GM12878 (cell line): ENCODE measurements at regions not wholly inside any gene's neighbourhood (a gene's known extent, or its start where the extent isn't known, plus 50 kb on each side); places are given as distances from the start of the nearest gene placed in this dataset.

ENCODE experiments used
- ATAC-seq: fragments of 200-7000 bp; cut with Tn5 transposase; 3 replicates; pipeline ENCODE4 v1.9.1; 2020; ENCODE audit warnings: mild to moderate bottlenecking, moderate library complexity
- BruUV-seq: library from RNA; stranded (reverse); fragments of 400-500 nt; replicated peaks from 2 replicates; lab custom pipeline; 2021; lab: Mats Ljungman, UMichigan
- CTCF ChIA-PET: fragments of 300-600 bp; sonication (Branson Sonifier 250); formaldehyde crosslinking; extraction: SDS; loops from one replicate; lab custom pipeline; 2021; ENCODE audit warnings: inconsistent platforms; lab: Yijun Ruan, JAX
- POLR2A ChIA-PET: fragments of 350-600 bp; formaldehyde crosslinking; extraction: SDS; loops from one replicate; lab custom pipeline; 2021; ENCODE audit warnings: inconsistent platforms; lab: Charles Lee
- RAD21 ChIA-PET: fragments of 300-600 bp; sonication (Branson Sonifier 250); formaldehyde crosslinking; loops from one replicate; lab custom pipeline; 2023; ENCODE audit warnings: antibody characterized with exemption; ENCODE audit not compliant: unreplicated experiment; lab: Charles Lee
- SMC1A ChIA-PET: fragments of 300-600 bp; sonication (Branson Sonifier 250); formaldehyde crosslinking; loops from one replicate; lab custom pipeline; 2023; ENCODE audit not compliant: unreplicated experiment, uncharacterized antibody; lab: Charles Lee
- DNase-seq: peaks from one replicate; pipeline ENCODE4 v3.0.0-alpha.2; 2011; ENCODE audit warnings: low read depth, low spot score
- FAIRE-seq: peaks from 3 replicates; lab custom pipeline; 2011; peaks lifted over from hg19 to GRCh38; lab: Jason Lieb, UNC
- H2AFZ ChIP-seq: 2 replicates; pipeline ENCODE4 v1.6.0; 2011; ENCODE audit warnings: low read depth, low read length, control low read depth; ENCODE audit not compliant: control insufficient read depth
- H3K27ac ChIP-seq: 2 replicates; pipeline ENCODE4 v1.5.1; 2011; ENCODE audit warnings: control low read depth; ENCODE audit not compliant: control insufficient read depth, insufficient read depth
- H3K27me3 ChIP-seq, 2 experiments: replicated peaks in 1 of 2; 2 replicates each; pipeline versions ENCODE4 v1.6.0 to v1.6.1; 2011; ENCODE audit warnings: low read length in 1 of 2; ENCODE audit not compliant: control insufficient read depth in 2 of 2, insufficient read depth in 2 of 2
- H3K36me3 ChIP-seq, 2 experiments: 2 replicates each; pipeline ENCODE4 v1.5.1; 2011; ENCODE audit warnings: low read length in 1 of 2; ENCODE audit not compliant: control insufficient read depth in 2 of 2, insufficient read depth in 2 of 2
- H3K4me1 ChIP-seq: 2 replicates; pipeline ENCODE4 v1.6.1; 2011; ENCODE audit warnings: mild to moderate bottlenecking, low read length, moderate library complexity, mixed read lengths; ENCODE audit not compliant: control insufficient read depth, insufficient read depth
- H3K4me2 ChIP-seq: 2 replicates; pipeline ENCODE4 v1.6.0; 2011; ENCODE audit warnings: control low read depth; ENCODE audit not compliant: control insufficient read depth, insufficient read depth
- H3K4me3 ChIP-seq: fragments of 200-600 bp; sonication (generic); 2 replicates; pipeline ENCODE4 v1.5.1; 2016
- H3K79me2 ChIP-seq: 2 replicates; pipeline ENCODE4 v1.6.0; 2011; ENCODE audit warnings: low read length; ENCODE audit not compliant: control insufficient read depth, insufficient read depth
- H3K9ac ChIP-seq: 2 replicates; pipeline ENCODE4 v1.8.0; 2011; ENCODE audit warnings: low read length, control low read depth, mixed read lengths; ENCODE audit not compliant: control insufficient read depth, insufficient read depth
- H3K9me3 ChIP-seq: replicated peaks from 3 replicates; pipeline ENCODE4 v1.5.1; 2011; ENCODE audit warnings: mild to moderate bottlenecking, low read length; ENCODE audit not compliant: control insufficient read depth, insufficient read depth
- H4K20me1 ChIP-seq: 2 replicates; pipeline ENCODE4 v1.6.0; 2011; ENCODE audit not compliant: control insufficient read depth, insufficient read depth
- FOXM1 ChIP-seq: IDR thresholded peaks from 2 replicates; pipeline ENCODE4 v1.6.1; 2012; ENCODE audit warnings: low read depth, mild to moderate bottlenecking, inconsistent platforms, low read length, moderate library complexity
- IRF4 ChIP-seq: IDR thresholded peaks from 2 replicates; pipeline ENCODE4 v1.6.1; 2011; ENCODE audit warnings: low read depth, low read length
- RAD21 ChIP-seq: IDR thresholded peaks from 2 replicates; pipeline ENCODE4 v1.6.1; 2011; ENCODE audit warnings: mild to moderate bottlenecking, low read depth, low read length, moderate library complexity; ENCODE audit not compliant: insufficient read depth
- SMARCA5 ChIP-seq: fragments of 450-650 bp; IDR thresholded peaks from 2 replicates; pipeline ENCODE4 v1.6.1; 2017; ENCODE audit warnings: mild to moderate bottlenecking
- SMC3 ChIP-seq: IDR thresholded peaks from 2 replicates; pipeline ENCODE4 v1.6.1; 2011; ENCODE audit warnings: low read length, improper control_type of control experiment, borderline replicate concordance
- SPI1 ChIP-seq: IDR thresholded peaks from 2 replicates; pipeline ENCODE4 v1.6.1; 2011; ENCODE audit warnings: low read depth, mild to moderate bottlenecking, low read length, moderate library complexity, borderline replicate concordance; ENCODE audit not compliant: insufficient read depth
- TCF12 ChIP-seq: IDR thresholded peaks from 2 replicates; pipeline ENCODE4 v1.6.1; 2011; ENCODE audit warnings: low read depth, mild to moderate bottlenecking, low read length
- YY1 ChIP-seq: IDR thresholded peaks from 2 replicates; pipeline ENCODE4 v1.6.1; 2011; ENCODE audit warnings: low read depth, mild to moderate bottlenecking, low read length
- ZNF207 ChIP-seq: fragments of 450-650 bp; IDR thresholded peaks from 2 replicates; pipeline ENCODE4 v1.6.1; 2014; ENCODE audit warnings: antibody characterized with exemption, mild to moderate bottlenecking, borderline replicate concordance
- ZNF384 ChIP-seq: IDR thresholded peaks from 2 replicates; pipeline ENCODE4 v1.6.1; 2012; ENCODE audit warnings: low read depth, mild to moderate bottlenecking, low read length, improper control_type of control experiment, borderline replicate concordance
- WGBS: methylation state at CpG from one replicate; pipeline ENCODE4 v1.1.6; 2016; ENCODE audit warnings: low lambda C conversion rate; ENCODE audit not compliant: insufficient replicate concordance, insufficient coverage; ENCODE audit errors: missing lambda C conversion rate; 5-methylcytosine and 5-hydroxymethylcytosine counted together
- in situ Hi-C: fragments of 300-500 bp; cut with MboI; formaldehyde crosslinking; loops from 9 replicates; pipeline ENCODE4 v1.14.3; 2018; ENCODE audit warnings: mixed read lengths
- intact Hi-C: fragments of 100-400 bp; cut with micrococcal nuclease; formaldehyde crosslinking; loops from one replicate; pipeline ENCODE4 v1.14.2; 2022; ENCODE audit not compliant: unreplicated experiment
- TF ChIP-seq, protein P1 (sequence below), 3 experiments: IDR thresholded peaks in 2 of 3; conservative IDR thresholded peaks in 1 of 3; 2 replicates each; pipeline ENCODE4 v1.5.1; 2011; ENCODE audit warnings: low read depth in 3 of 3, low read length in 3 of 3, mild to moderate bottlenecking in 3 of 3, control low read depth in 2 of 3, moderate library complexity in 2 of 3, inconsistent platforms in 1 of 3, mixed read lengths in 1 of 3; ENCODE audit not compliant: control insufficient read depth in 2 of 3, insufficient read depth in 1 of 3; ENCODE audit errors: extremely low read depth in 1 of 3

DNA sequence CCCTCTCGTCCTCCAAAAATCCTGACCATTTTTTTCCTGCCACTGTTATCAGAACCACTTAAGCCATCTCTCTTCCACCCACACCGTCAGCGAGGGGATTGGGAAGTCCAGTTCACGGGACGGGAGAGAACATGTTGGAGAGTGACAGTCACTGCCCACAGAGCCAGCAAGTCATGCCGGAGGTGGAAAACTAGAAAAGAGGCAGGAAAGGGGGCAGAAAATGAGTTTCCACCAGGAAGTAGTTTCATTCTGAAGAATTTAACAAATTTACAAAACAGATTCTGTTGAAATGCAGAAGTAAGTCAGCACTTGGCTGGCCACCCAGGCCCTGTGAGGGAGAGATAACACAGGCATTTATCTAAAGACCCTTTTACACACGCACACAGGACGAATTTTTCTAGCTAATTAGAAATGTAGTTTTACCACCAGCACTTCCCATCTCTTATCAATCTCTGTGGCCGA, 431.3 kb downstream of the TSN start (continued):
- no peak for TF ChIP-seq SPI1
- TF ChIP-seq RAD21, result no peak
- TF ChIP-seq ZNF384, result no peak

DNA sequence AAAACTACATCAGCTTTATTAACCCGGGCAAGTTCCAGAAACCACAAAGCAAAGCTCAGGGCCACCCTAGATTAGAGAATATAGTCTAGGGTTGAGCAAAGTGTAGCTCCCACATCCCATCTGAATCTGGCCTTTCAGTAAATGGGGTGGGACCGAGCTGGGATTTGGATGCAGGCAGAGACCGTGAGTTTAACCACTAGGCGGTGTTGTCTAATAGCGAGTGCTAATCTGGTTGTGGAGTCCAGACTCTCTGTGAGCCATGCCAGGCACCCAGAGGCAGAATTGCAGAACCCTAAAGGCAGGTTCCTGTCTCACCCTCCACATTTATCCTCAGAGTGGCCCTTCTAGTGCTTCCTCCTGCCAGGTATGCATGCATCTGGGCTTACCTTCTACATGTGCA, 435.9 kb downstream of the TSN start:
- Histone ChIP-seq H3K4me3 (no peak overlapping the region), H3K36me3 (no peaks in the 10 kb centered on the region), H2AFZ (no peak overlapping the region), H3K27me3 (no peaks in the 10 kb centered on the region; a peak in 1 of 4 replicates), H3K9me3 (no peaks in the 10 kb centered on the region), H4K20me1 (no peaks in the 10 kb centered on the region), H3K9ac (no peak overlapping the region), H3K27ac (no peak overlapping the region), H3K4me2 (no peak overlapping the region), H3K4me1 (no peaks in the 10 kb centered on the region), H3K79me2 (no peaks in the 10 kb centered on the region)
- DNase-seq (no peak), FAIRE-seq (no peak), ATAC-seq (peak; percentile 95)
- ChIA-PET CTCF (interaction anchor here (0.5 to 2.5 kb wide), 19 partner anchors 9 to 1278 kb away, joined by 3 to 11 read pairs (median 4); no protein-coding TSS in a partner anchor), RAD21 (interaction anchor here (0.7 to 2.1 kb wide), 10 partner anchors 13 to 572 kb away, joined by 3 to 21 read pairs (median 3); no protein-coding TSS in a partner anchor), SMC1A (interaction anchor here (0.5 to 1.9 kb wide), 17 partner anchors 8 to 1836 kb away, joined by 3 to 13 read pairs (median 3); no protein-coding TSS in a partner anchor), POLR2A (no interaction called here)
- in situ Hi-C loops, result no loop called here
- TF ChIP-seq TCF12 (no peak), IRF4 (0 out of 2 replicates have a peak, but pooled peaks have one; percentile 10), SMARCA5 (0 out of 2 replicates have a peak, but pooled peaks have one; percentile 44), SMC3 (peak; percentile 75), RAD21 (peak; percentile 66), ZNF207 (no peak), YY1 (0 out of 2 replicates have a peak, but pooled peaks have one; percentile 24), FOXM1 (no peak)
- TF ChIP-seq, protein P1, sequence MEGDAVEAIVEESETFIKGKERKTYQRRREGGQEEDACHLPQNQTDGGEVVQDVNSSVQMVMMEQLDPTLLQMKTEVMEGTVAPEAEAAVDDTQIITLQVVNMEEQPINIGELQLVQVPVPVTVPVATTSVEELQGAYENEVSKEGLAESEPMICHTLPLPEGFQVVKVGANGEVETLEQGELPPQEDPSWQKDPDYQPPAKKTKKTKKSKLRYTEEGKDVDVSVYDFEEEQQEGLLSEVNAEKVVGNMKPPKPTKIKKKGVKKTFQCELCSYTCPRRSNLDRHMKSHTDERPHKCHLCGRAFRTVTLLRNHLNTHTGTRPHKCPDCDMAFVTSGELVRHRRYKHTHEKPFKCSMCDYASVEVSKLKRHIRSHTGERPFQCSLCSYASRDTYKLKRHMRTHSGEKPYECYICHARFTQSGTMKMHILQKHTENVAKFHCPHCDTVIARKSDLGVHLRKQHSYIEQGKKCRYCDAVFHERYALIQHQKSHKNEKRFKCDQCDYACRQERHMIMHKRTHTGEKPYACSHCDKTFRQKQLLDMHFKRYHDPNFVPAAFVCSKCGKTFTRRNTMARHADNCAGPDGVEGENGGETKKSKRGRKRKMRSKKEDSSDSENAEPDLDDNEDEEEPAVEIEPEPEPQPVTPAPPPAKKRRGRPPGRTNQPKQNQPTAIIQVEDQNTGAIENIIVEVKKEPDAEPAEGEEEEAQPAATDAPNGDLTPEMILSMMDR (IDR thresholded peaks at IDR 0.05 in 2 of 3, conservative IDR thresholded peaks at IDR 0.05 in 1 of 3; ENCODE audit: control insufficient read depth in 2 of 3, extremely low read depth in 1 of 3, insufficient read depth in 1 of 3, low read depth in 3 of 3, low read length in 3 of 3), result peak; percentile 38 to 71 (median 57); a peak in 5 of 6 replicates
- WGBS, result 2% methylated on average over 5 of the region's 5 CpGs
- intact Hi-C loops, result loop anchor here (1.0 kb wide), 1 partner anchor 557 kb away; no protein-coding TSS in a partner anchor
- BruUV-seq, result no TSS peak
